GM06990 (cell line): ENCODE measurements at regions not wholly inside any gene's neighbourhood (a gene's known extent, or its start where the extent isn't known, plus 50 kb on each side); places are given as distances from the start of the nearest gene placed in this dataset.

ENCODE experiments used
- DNase-seq: peaks from one replicate; pipeline ENCODE4 v3.0.0-alpha.2; 2011; ENCODE audit not compliant: insufficient read length; ENCODE audit errors: extremely low read depth
- H3K27me3 ChIP-seq: replicated peaks from 2 replicates; pipeline ENCODE4 v1.6.0; 2011; ENCODE audit warnings: low read length; ENCODE audit not compliant: control insufficient read depth, insufficient read depth
- H3K36me3 ChIP-seq: 2 replicates; pipeline ENCODE4 v1.5.1; 2011; ENCODE audit warnings: low read length; ENCODE audit not compliant: control insufficient read depth, insufficient read depth
- H3K4me3 ChIP-seq: replicated peaks from 2 replicates; pipeline ENCODE4 v1.5.1; 2011; ENCODE audit warnings: low read depth, mild to moderate bottlenecking, control low read depth, low read length
- TF ChIP-seq, protein P1 (sequence below): IDR thresholded peaks from 2 replicates; pipeline ENCODE4 v1.5.1; 2011; ENCODE audit warnings: low read length, control low read depth, mild to moderate bottlenecking, inconsistent platforms; ENCODE audit not compliant: insufficient read depth, poor library complexity, severe bottlenecking

DNA sequence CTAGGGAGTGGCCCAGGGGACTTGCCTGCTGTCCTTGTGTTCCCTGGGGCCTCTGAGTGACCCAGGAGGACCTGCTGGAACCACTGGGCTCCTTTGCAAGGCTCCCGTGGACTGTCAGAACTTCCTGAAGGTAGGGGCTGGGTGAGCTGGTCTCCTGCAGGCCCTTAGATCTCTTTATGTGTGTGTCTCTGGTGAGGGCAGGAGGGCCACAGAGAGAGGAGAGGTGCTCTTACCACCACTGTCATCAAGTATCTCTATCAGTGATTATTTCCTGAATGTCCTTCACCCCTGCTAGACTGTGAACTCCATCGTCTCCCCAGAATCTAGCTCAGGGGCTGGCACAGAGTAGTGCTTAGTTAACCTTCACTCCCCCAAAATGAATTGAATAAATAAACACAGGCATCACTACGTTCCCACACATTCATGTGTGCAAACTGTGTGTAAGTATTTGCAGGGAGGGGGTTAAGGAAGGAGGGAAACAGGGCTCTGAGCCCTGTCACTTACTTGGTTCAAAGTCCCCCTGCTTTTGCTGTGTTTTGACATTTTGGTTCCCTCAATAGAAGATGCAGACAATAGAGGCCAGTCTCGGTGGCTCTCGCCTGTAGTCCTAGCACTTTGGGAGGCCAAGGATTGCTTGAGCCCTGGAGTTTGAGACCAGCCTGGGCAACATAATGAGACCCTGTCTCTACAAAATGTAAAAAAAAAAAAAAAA, 100.8 kb upstream of the HAAO start:
- no peak overlapping the region for H3K4me3 ChIP-seq
- no peaks in the 10 kb centered on the region for H3K36me3 ChIP-seq
- TF ChIP-seq, protein P1, sequence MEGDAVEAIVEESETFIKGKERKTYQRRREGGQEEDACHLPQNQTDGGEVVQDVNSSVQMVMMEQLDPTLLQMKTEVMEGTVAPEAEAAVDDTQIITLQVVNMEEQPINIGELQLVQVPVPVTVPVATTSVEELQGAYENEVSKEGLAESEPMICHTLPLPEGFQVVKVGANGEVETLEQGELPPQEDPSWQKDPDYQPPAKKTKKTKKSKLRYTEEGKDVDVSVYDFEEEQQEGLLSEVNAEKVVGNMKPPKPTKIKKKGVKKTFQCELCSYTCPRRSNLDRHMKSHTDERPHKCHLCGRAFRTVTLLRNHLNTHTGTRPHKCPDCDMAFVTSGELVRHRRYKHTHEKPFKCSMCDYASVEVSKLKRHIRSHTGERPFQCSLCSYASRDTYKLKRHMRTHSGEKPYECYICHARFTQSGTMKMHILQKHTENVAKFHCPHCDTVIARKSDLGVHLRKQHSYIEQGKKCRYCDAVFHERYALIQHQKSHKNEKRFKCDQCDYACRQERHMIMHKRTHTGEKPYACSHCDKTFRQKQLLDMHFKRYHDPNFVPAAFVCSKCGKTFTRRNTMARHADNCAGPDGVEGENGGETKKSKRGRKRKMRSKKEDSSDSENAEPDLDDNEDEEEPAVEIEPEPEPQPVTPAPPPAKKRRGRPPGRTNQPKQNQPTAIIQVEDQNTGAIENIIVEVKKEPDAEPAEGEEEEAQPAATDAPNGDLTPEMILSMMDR: no peak
- H3K27me3 ChIP-seq: no peaks in the 10 kb centered on the region; the same call in 1 of the 2 replicates
- DNase-seq: no peak

DNA sequence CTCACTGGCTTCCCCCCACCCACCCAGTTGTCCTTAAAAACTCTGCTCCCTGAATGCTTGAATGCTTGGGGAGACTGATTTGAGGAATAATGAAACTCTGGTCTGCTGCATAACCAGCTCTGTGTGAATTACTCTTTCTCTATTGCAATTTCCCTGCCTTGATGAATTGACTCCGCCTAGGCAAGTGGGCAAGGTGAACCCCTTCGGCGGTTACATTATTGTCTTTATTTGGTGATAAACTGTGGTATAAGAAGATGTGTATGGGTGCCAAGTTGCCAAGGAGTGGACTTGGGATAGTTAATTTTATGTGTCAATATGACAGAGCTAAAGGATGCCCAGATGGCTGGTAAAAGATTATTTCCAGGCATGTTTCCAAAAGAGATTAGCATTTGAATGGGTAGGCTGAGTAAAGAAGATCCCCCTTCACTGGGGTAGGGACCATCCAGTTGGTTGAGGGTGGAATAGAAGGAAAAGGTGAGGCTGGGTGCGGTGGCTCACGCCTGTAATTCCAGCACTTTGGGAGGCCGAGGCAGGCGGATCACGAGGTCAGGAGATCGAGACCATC, 98.5 kb upstream of the HAAO start:
- H3K4me3 ChIP-seq: no peak overlapping the region
- H3K27me3 ChIP-seq: no peaks in the 10 kb centered on the region; the same call in 1 of the 2 replicates
- no peaks in the 10 kb centered on the region for H3K36me3 ChIP-seq
- TF ChIP-seq, protein P1: no peak
- DNase-seq: no peak

DNA sequence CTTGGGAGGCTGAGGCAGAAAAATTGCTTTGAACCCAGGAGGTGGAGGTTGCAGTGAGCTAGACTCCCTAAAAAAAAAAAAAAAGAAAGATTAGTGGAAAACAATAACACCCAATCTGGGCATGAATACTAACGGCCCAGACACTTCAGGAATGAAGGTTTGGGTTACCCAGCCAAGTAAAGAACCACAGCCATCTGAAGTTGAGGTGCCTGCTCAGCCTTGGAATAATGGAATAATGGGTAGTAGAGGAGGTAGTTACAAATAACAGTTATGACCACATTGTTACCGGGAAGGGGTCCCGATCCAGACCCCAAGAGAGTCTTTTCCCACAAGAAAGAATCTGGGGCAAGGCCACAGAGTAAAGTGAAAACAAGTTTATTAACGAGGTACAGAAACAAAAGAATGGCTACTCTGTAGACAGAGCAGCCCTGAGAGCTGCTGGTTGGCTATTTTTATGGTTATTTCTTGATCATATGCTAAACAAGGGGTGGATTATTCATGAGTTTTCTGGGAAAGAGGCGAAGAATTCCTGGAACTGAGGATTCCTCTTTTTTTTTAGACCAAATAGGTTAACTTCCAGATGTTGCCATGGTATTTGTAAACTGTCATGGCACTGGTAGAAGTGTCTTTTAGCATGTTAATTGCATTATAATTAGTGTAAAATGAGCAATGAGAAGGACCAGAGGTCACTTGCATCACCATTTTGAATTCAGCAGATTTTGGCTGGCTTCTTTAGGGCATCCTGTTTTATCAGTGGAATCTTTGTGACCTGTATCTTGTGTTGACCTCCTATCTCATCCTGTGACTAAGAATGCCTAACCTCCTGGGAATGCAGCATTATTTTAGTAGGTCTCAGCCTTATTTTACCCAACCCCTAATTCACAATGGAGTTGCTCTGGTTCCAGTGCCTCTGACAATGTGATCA, 96.2 kb upstream of the HAAO start:
- Histone ChIP-seq H3K27me3 (no peaks in the 10 kb centered on the region; the same call in 1 of the 2 replicates), H3K4me3 (no peak overlapping the region), H3K36me3 (no peaks in the 10 kb centered on the region)
- DNase-seq: no peak
- TF ChIP-seq, protein P1: no peak

DNA sequence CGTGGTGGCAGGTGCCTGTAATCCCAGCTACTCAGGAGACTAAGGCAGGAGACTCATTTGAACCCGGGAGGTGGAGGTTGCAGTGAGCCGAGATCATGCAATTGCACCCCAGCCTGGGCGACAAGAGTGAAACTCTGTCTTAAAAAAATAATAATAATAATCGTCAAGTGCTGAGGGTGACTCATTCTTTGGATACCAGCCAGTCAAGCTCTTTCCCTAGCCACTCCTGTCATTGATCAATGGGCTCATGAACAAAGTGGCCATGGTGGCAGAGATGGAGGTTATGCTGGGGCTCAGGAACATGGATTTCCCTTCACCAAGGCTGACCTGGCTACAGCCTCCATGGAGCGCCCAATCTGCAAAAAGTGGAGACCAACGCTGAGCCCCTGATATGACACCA, 94.5 kb upstream of the HAAO start:
- Histone ChIP-seq H3K36me3 (no peaks in the 10 kb centered on the region), H3K4me3 (no peak overlapping the region), H3K27me3 (no peaks in the 10 kb centered on the region; the same call in 1 of the 2 replicates)
- TF ChIP-seq, protein P1: no peak
- DNase-seq: no peak

- H3K4me3 ChIP-seq: no peak overlapping the region
- TF ChIP-seq, protein P1: no peak
- H3K27me3 ChIP-seq: no peaks in the 10 kb centered on the region
- H3K36me3 ChIP-seq: no peaks in the 10 kb centered on the region
- no peak for DNase-seq
Observed at GRCh38 chr2:42882756-42883155, 90.4 kb upstream of the HAAO start.
